GM19035 (cell line): ENCODE measurements at regions not wholly inside any gene's neighbourhood (a gene's known extent, or its start where the extent isn't known, plus 50 kb on each side); places are given as distances from the start of the nearest gene placed in this dataset.
"Not testable (repeated sequence)": the region's sequence is repeated elsewhere in the genome, so short reads cannot be mapped to it uniquely, and the experiment has no call there.

Experiments
- ATAC-seq: cut with Tn5 transposase; IDR thresholded peaks from one replicate; pipeline ENCODE4 v1.9.1; 2021; ENCODE audit not compliant: unreplicated experiment

- ATAC-seq, result no peak
Measured at GRCh38 chrX:40852586-40852985, 117.2 kb upstream of the MED14 start.

- ATAC-seq, result no peak
Measured at GRCh38 chrX:40853004-40853815, 117.9 kb upstream of the MED14 start.

- ATAC-seq, result no peak
Measured at GRCh38 chrX:40853816-40854123, 118.4 kb upstream of the MED14 start.

GRCh38 chrX:40854242-40854641, 118.9 kb upstream of the MED14 start:
- ATAC-seq, result no peak

- no peak for ATAC-seq
Measured at GRCh38 chrX:40855411-40855810, 120.1 kb upstream of the MED14 start.

- ATAC-seq, result no peak
Measured at GRCh38 chrX:40855932-40856515, 120.7 kb upstream of the MED14 start.

GRCh38 chrX:40861952-40862554, 126.7 kb upstream of the MED14 start:
- not testable (repeated sequence) for ATAC-seq

GRCh38 chrX:40863260-40863659, 127.9 kb upstream of the MED14 start:
- not testable (repeated sequence) for ATAC-seq

- ATAC-seq, result no peak
Measured at GRCh38 chrX:40863671-40864070, 128.3 kb upstream of the MED14 start.

GRCh38 chrX:40864972-40865371, 129.6 kb upstream of the MED14 start:
- ATAC-seq, result no peak

- ATAC-seq, result no peak
Measured at GRCh38 chrX:40866893-40867292, 131.6 kb upstream of the MED14 start.

GRCh38 chrX:40867352-40867751, 132.0 kb upstream of the MED14 start:
- ATAC-seq, result no peak

- no peak for ATAC-seq
Measured at GRCh38 chrX:40868868-40869267, 133.5 kb upstream of the MED14 start.

GRCh38 chrX:40870982-40871381, 135.6 kb upstream of the MED14 start:
- not testable (repeated sequence) for ATAC-seq

- peak; percentile 82 for ATAC-seq
Measured at GRCh38 chrX:40871385-40872082, 136.2 kb upstream of the MED14 start.

- no peak for ATAC-seq
Measured at GRCh38 chrX:40872351-40872750, 137.0 kb upstream of the MED14 start.

GRCh38 chrX:40875476-40875875, 140.1 kb upstream of the MED14 start:
- ATAC-seq, result no peak

GRCh38 chrX:40877887-40878286, 142.5 kb upstream of the MED14 start:
- ATAC-seq, result no peak

GRCh38 chrX:40878766-40879165, 143.4 kb upstream of the MED14 start:
- no peak for ATAC-seq

- not testable (repeated sequence) for ATAC-seq
Measured at GRCh38 chrX:40879172-40879571, 143.8 kb upstream of the MED14 start.

- no peak for ATAC-seq
Measured at GRCh38 chrX:40880712-40881111, 145.4 kb upstream of the MED14 start.
